GM18508 (cell line): ENCODE measurements at regions not wholly inside any gene's neighbourhood (a gene's known extent, or its start where the extent isn't known, plus 50 kb on each side); places are given as distances from the start of the nearest gene placed in this dataset.

Experiments
- ATAC-seq: cut with Tn5 transposase; IDR thresholded peaks from one replicate; pipeline ENCODE4 v1.9.1; 2021; ENCODE audit warnings: moderate number of reproducible peaks; ENCODE audit not compliant: insufficient read depth, unreplicated experiment

DNA sequence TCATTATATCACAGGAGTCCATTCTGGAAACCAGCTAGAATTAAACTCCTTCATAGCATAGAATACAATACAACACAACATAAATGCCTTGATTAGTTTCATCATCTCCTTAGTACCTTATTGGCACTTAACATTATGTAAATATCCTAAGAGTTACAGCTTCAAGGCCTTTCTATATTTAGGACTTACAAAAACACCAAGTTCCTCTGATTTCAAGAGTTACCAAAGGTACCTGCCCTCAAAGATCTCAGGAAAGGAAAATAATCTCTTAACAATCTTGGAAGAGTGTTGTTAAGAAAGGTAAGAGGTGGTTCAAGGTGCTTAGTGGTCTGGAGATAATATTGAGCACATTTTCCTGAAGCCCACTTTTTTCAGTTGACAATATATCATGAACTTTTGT is 477.7 kb downstream of the IGSF11 start:
- ATAC-seq, result no peak

DNA sequence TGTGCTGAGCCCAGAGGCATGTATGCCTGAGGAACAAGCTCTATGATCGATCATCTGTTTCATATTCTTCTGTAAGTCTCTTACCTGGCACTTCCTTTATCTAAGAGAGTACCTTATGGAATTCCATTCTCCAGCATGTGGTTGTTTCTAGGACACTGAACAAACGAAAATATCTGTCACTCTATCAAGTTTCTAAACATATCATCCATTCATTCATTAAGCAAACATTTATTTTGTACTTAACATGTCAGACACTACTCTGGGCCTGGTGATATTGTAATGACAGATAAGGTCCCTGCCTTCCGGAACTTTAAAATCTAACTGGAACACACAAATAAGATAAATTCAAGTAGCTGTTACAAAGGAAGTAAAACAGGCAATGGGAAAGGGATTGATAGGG is 477.1 kb downstream of the IGSF11 start:
- ATAC-seq, result no peak

GRCh38 chr3:118559286-118559685 is 475.4 kb downstream of the IGSF11 start:
- no peak for ATAC-seq

DNA sequence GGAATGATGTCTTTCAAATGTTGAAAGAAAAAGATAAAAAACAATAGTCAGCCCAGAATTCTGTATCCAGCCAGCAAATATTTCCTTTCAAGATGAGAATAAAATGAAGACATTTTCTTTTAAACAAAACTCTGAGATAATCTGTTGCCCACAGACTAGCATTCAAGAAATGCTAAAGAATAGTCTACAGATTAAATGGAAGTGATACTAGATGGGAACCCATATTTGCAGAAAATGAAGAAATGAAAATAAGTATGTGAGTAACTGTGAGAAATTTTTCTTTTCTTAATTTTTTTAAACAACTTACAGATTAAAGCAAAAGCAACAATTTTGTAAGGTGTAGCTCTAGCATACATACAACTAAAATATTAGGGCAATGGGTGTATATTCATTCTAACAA is 469.8 kb downstream of the IGSF11 start:
- no peak for ATAC-seq

DNA sequence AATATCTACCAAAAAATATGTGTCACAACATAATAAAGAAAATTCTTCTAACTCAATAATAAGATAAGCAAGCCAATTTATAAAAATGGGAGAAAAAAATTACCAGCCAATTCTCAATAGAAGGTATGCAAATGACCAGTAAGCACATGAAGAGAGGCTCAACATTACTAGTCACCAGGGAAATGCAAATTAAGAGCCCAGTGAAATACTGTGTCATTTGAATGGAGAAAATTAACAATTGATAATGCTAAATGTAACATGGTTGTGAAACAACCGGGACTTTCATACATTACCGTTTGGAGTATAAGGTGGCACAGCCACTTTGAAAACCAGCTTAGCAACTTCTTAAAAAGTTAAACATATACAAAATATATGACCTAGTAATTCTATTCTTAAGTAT is 460.7 kb downstream of the IGSF11 start:
- no peak for ATAC-seq

GRCh38 chr3:118577055-118577777 is 457.4 kb downstream of the IGSF11 start:
- ATAC-seq, result no peak

GRCh38 chr3:118578559-118578958 is 456.1 kb downstream of the IGSF11 start:
- no peak for ATAC-seq

- ATAC-seq, result no peak
These were observed 447.5 kb downstream of the IGSF11 start for GRCh38 chr3:118587037-118587741.

- no peak for ATAC-seq
These were observed 446.8 kb downstream of the IGSF11 start for GRCh38 chr3:118587847-118588246.

- no peak for ATAC-seq
These were observed 441.4 kb downstream of the IGSF11 start for GRCh38 chr3:118593277-118593670.

GRCh38 chr3:118597184-118597583 is 437.5 kb downstream of the IGSF11 start:
- ATAC-seq, result no peak

DNA sequence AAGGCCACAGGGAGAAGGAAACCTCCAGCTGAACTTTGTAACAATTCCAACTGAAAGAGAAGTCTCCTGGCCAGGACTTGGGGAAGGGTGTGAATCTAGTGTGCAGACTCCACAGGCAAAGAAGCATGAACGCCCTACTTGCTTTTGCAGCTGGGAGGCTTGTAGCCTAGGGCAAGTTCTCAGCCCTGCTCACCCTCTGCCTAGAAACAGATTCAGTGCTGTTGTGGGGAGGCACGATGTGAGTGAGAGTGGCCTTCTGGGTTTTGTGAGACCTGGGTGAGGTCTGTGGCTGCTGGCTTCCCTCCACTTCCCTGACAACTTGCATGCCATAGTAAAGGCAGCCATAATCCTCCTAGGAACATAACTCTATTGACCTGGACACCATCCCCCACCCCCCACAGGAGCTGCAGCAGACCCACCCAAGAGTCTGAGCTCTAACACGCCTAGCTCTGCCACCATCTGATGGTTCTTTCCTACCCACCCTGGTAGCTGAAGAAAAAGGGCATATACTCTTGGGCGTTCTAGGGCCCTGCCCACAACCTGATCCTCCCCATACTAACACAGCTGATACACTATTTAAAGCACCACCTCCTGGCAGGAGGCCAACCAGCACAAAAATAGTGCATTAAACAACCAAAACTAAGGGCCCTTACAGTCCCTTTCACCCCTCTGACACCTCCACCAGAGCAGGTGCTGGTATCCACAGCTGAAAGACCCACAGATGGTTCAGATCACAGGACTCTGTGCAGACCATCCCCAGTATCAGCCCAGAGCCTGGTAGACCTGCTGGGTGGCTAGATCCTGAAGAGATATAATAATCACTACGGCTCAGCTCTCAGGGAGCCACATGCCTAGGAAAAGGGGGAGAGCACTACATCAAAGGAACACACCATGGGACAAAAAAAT is 426.5 kb downstream of the IGSF11 start:
- no peak for ATAC-seq

DNA sequence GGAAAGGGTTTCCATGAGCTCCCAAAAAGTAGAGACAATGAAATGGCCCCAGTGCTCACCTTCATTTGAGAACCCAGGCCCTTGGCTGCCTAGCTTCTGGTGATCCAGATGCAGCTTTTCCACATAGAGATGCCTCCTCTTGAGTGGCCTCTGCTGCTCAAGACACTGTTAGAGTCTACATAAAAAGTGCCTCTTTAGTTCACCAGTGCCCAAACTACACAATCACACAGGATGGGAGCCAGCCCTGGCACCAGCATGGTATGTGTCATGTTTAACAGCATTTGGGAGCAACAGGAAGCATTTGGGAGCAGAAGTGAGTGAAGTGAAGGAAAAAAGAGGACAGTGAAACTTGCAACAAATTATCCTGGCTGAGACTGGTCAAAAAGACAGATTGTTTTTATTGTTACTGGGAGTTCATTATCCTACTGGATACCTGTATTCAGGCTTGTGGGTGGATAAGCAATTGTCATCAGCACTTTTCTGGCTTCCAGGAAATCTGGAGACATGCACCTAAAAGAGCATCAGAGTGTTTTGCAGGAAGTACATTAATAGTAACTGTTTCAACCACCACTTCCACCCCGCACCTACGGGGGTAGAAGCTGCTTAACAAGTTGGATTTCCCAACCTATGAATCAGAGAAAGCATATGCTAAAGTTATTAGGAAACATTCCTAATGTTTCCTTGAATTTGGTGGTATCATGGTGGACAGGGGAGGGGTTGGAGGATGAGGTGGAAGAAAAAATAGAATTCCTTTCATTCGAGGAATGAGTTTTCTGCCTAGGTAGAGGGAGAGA is 416.2 kb downstream of the IGSF11 start:
- ATAC-seq, result no peak

GRCh38 chr3:118626453-118626852 is 408.2 kb downstream of the IGSF11 start:
- no peak for ATAC-seq

- ATAC-seq, result peak; percentile 55
These were observed 405.8 kb downstream of the IGSF11 start for GRCh38 chr3:118628704-118629341.

DNA sequence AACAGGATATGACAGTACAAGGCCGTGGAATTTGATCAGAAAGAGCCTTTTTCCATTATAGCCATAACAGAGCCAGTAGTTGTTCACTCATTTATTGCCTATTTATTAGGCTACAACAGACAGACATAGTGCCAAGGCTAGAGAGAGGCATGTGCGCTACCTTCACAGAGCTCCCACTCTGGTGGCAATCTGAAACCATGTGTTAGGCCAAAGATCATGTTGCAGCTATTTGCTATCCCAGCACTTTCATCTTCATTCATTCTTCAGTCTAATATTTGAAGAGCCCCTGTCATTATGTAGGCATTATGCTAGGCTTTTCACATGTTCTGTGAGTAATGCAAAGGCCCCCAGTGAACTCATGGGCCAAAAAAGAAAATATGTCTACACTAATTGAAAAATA is 404.8 kb downstream of the IGSF11 start:
- no peak for ATAC-seq

DNA sequence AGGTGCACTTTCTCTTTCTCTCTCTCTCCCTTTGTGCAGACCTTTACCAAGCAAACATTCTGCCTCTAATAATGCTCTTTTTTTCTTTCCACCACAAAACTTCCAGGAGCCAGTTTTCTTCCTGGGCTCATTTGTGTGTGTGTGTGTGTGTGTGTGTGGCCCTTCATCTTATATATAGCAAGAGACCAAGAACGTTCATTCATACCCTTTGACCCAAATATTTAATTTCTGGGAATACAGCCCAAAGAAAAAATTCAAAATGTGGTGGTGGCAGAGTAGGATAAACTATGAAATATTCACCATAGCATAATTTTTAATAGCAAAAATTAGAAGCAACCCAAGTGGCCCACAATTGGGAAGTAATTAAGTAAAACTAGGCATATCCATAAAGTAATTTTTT is 398.9 kb downstream of the IGSF11 start:
- ATAC-seq, result no peak

GRCh38 chr3:118636841-118637240 is 397.8 kb downstream of the IGSF11 start:
- no peak for ATAC-seq

DNA sequence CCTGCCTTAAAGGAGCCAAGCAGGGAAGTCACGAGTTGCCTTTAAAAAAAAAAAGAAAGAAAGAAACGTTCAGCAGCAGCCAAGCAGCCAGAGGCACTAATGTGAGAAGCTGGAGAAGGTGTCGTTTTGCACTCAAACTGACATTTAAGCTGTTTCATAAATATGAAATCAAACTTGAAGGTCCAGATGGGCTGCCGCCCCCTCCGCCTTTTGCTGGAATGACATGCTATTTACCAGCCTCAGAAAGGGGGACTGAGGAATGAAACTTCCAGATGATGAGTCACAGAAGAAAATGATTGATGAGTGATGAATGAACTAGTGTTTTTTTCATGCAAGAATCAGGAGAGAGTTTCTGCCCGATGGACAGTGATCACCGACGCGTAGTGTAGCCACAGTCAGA is 396.8 kb downstream of the IGSF11 start:
- no peak for ATAC-seq

GRCh38 chr3:118641608-118642007 is 393.0 kb downstream of the IGSF11 start:
- no peak for ATAC-seq
